Erythroblast (primary cell): ENCODE measurements at regions not wholly inside any gene's neighbourhood (a gene's known extent, or its start where the extent isn't known, plus 50 kb on each side); places are given as distances from the start of the nearest gene placed in this dataset.

Experiments used
- GATA1 ChIP-seq: IDR thresholded peaks from 2 replicates; pipeline ENCODE4 v1.6.1; 2011; ENCODE audit warnings: low read depth, mild to moderate bottlenecking, control low read depth, low read length, moderate library complexity
- POLR2A ChIP-seq: IDR thresholded peaks from 2 replicates; pipeline ENCODE4 v1.6.1; 2011; ENCODE audit warnings: mild to moderate bottlenecking, low read length

GRCh38 chr7:13282377-13282980, 595.0 kb downstream of the ARL4A start:
- TF ChIP-seq POLR2A, result no peak
- no peak for TF ChIP-seq GATA1
